GM19328 (cell line): ENCODE measurements at regions not wholly inside any gene's neighbourhood (a gene's known extent, or its start where the extent isn't known, plus 50 kb on each side); places are given as distances from the start of the nearest gene placed in this dataset.
"Not testable (repeated sequence)": the region's sequence is repeated elsewhere in the genome, so short reads cannot be mapped to it uniquely, and the experiment has no call there.

Experiments
- ATAC-seq: cut with Tn5 transposase; IDR thresholded peaks from one replicate; pipeline ENCODE4 v1.9.1; 2021; ENCODE audit warnings: mild to moderate bottlenecking, moderate library complexity; ENCODE audit not compliant: unreplicated experiment

DNA sequence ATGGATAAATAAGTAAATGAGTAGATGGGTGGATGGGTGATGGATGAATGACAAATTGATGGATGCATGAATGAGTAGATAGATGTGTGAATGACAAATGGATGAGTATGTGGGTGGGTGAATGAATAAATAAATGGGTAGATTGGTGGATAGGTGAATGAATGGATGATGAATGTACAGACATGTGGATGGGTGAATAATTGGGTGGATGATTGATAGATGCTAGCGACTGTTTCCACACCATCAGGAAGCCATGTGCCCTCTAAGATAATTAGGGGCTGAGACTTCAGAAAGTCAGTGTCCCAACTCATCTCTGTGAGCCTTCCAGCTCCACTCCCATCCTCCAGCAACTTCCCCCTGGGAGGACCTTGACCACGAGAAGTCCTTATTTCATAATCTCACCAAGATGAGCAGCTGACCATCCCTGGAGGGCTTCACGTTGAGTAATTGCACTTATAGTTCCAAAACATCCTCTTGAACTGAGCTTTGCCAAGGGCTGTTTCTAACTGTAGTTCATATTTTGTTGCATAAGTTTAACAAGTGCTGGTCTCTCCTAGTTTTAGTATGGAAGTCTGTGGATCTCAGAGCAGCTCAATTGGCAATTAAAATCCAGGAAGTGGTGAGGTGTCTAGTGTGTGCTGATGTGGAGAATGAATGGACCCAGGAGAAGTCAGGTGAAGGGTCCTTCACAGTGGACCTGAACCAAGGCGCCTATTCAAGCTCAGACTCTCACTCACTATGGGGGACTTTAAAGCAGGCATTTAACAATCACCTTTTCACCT is 295.7 kb downstream of the ADGRD1 start:
- ATAC-seq = no peak

DNA sequence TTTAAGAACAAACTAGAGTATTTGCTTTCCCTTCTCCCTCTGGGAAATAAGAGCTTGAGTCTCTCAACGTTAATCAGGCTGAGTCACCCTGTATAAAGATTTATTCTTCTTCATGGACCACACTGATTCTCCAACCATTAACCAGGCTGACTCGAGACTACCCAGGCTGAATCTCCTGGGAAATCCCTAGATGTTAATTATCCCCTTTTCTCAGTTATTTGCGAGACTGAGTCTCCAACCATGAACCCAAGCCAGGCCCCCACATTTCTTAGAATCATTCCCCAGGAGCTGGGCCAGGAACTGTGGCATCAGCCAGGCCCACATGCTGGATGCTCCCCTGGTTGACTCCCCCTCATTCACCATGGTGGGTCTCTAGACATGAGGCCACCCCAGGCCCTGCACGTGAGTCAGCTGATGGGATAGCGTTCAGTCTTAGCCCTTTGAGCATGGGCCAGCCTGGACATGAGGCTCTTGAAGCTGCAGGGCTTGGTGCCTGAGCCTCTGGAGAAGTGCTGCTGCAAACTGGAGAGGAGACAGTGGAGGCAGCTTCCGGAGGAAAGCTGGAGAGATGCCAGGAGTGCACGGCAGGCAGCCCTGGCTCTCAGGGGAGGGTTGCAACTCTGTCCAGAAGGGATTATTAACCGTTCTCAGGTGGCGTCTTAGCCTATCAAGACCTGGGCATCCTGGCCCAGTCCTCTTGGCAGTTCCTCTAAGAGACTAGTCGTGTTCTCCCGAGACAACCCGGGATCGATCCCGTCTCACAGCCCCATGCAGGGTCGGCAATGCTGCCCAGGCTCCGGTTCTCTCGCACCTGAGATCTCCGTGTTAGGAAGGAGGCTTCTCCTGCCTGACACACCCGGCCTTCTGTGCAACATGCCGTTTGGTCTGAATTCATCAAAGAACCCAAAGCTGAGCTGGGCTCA is 296.6 kb downstream of the ADGRD1 start:
- ATAC-seq = no peak

DNA sequence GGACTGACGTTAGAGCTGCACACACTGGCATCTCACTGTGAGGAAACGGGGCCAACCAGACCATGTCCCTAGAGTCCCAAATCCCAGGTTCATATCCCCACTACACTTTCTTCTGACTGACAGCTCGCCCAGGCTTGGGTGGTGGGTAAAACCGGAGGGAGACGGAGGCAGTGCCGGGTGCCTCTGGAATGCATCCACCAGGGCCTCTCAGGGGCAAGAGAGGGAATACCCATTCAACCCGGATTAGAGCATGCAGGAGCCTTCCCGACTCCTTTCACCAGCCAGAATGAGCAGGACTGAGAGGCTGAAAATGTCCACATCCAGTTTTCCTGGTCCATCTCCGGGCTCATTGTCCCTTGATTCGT is 297.2 kb downstream of the ADGRD1 start:
- ATAC-seq = no peak

DNA sequence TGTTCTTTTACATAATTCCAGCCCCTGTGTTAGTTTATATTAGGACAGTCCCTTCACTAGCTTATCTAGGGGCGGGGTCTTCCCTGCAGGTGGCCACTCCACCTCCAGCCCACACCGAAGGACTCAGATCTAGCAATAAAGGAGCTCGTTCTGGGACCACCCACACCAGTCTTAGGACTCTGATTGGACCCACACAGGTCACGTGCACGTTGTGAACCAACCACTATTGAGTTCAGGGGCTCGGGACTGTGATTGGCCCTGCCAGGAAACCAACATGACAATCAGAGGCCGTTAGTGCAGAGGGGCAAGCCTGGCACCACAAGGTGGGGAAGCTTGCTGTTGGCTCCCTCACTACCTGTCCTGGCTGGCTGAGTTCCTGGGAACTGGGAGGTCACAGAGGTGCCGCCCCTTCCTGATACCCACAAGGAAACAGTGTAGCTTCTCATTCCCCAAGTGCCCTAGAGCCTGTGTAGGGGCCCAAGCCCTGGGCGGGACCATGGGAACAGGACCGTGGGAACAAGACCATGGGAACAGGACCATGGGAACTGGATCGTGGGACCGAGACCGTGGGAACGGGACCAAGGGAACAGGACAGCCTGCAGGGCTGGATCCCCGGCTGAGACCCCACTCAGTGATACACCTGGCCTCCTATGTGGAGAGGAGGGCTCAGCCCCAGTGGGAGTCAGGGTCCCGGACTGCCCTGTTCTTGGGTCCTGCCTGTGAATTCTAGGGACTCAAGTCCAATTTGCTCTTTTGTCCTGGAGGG is 297.8 kb downstream of the ADGRD1 start:
- no peak for ATAC-seq

DNA sequence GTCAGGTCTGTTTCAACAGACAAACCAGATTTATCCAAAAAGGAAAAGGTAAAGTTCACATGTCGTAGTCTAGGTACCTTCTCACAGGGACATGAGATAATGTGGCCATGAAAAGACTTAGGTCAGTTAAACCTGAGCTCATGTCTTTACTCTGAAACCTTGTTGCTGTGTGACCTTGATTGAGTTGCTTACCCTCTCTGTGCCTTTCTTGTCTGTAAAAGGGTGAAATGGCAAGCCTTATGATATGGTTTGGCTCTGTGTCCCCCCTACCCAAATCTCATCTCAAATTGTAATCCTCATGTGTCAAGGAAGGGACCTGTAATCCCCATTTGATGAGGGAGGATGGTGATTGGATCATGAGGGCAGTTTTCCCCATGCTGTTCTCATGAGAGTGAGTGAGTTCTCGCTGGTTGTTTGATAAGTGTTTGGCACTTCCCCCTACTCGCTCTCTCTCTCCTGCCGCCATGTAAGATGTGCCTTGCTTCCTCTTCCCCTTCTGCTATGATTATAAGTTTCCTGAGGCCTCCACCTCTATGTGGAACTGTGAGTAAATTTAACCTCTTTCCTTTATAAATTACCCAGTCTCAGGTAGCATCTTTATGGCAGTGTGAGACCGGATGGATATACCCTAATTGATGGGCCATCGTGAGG is 299.8 kb downstream of the ADGRD1 start:
- ATAC-seq = no peak

DNA sequence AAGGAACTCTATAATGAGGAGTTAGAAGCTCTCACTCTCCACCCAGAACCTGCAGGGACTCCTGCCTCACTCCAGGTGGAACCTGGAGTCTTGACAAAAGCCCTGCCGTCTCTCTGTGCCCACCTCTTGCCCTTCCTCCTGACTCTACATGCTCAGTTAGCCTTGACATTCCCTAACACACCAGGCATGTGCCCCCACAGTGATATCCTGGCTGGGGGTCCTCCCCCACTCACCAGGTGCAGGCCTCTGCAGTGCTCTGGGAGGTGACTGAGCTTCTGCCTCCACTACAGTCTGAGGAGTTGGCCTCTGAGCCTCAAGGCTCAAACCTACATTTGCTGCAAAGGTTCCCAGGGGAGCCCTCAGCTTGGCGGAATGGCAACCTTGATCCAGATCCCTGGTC is 300.7 kb downstream of the ADGRD1 start:
- no peak for ATAC-seq

DNA sequence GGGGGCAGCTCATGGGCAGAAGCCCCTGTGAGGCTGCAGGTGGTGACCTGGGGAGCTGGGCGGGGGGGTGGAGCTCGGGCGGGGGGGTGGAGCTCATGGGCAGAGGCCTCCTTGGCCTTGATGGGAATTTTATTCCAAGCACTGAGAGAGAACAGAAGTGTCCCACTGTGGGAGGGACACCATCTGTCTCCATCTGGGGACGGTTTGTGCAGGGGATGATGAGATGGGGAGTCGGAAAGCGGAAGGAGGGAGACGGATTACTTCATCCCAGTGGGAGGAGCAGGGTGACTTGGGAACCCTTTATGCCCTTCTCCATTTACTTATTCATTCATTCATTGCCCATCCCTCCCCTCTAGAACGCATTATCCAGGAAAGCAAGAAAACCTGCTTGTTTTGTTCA is 304.7 kb downstream of the ADGRD1 start:
- no peak for ATAC-seq

DNA sequence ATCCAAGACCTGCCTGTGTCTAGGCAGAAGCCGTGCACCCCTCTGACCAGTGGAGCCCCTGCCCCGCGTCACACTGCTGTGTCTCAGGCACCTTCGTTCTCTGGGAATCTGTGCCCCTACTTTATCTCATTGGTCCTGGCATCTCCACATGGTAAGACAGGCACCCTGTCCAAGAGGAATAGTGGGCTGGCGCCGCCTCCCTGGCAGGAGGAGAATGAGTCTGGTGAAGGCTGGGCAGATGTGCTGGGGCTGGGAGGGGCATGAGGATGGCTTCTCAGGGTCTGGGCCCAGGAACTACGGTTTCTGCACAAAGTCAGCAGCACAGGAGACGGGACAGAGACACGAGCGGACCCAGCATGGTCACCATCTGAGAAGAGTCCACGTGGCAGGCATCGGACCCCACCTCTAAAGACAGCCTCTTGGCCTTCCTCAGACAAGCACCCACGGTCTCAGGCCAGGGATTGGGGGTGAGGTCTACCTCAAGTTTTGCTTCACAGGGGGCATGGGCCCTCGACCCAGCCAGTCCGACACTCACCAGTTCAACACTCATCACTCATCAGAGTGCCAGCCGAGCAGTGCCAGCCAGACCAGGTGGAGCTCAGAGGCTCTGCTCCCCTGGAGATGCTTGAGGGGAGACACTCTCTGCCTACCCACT is 306.7 kb downstream of the ADGRD1 start:
- ATAC-seq = no peak

DNA sequence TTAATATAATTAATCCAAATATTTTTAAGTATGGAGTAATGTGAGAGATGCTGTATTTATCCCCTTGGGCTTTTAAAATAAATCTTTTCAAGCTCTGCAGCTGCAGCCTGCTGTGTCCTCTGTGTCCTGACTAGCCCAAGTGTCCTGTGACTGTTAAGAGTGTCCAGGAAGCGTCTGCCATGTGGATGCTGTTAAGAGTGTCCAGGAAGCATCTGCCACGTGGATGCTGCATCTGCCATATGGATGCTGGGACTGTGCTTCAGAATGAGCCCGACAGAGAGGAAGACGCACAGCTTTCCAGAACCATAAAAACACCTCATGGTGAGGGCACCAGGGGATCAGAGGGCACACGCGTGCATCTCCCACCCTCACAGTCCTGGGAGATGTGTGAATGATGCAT is 307.2 kb downstream of the ADGRD1 start:
- ATAC-seq = no peak

DNA sequence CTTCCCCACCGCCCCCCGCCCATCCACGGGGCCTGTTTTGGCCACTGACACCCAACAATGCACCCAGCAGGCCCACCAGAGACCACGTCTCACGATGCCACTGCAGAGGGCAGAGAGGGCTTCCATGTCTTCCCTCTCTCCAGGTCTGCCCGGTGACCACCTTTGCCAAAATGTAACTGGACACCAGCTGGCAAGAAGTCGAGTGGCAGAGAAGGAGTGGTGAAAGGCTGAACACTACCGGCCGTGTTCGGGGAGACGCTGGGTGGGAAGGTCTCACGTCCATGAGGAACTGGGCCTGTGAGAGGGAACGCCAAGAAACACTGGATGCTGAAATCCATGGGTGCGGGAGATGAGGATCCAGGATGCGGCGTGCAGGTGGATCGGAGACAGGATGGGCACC is 308.2 kb downstream of the ADGRD1 start:
- no peak for ATAC-seq

DNA sequence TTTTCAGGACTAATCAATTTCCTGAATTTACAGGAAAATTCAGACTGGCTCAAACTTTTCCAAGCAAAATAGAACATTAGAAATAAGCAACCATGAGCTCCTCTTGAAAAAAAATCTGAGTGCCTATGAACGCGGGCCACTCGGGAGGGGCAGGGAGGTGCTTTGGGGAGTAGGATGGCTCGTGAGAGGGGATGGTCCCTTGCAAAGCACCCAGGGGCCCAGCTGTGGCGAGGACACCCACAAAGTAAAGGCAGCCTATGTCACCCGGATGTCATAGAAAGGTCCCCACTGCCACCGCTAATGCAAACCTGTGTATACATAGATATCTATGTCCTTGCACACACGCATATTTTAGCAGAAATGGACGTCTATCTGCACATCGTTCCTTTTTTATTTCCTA is 309.9 kb downstream of the ADGRD1 start:
- ATAC-seq = no peak

DNA sequence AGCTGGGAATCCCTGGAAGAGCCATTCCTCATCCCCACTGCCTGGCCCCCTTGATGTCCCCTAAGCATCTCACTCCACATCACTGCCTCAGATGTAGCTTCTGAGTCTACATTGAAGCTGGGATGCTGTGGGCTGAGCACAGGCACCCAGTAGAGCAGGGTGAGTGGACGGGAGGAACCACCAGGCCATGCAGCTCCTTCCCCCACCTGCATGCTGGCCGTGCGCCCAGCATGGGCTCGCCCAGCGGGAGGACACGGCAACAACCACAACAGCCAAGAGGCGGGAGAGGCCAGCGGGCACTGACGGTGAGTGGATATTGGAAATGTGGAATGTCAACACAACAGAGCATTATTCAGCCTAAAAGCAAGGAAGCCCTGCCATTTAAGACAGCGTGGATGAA is 310.9 kb downstream of the ADGRD1 start:
- ATAC-seq = no peak

DNA sequence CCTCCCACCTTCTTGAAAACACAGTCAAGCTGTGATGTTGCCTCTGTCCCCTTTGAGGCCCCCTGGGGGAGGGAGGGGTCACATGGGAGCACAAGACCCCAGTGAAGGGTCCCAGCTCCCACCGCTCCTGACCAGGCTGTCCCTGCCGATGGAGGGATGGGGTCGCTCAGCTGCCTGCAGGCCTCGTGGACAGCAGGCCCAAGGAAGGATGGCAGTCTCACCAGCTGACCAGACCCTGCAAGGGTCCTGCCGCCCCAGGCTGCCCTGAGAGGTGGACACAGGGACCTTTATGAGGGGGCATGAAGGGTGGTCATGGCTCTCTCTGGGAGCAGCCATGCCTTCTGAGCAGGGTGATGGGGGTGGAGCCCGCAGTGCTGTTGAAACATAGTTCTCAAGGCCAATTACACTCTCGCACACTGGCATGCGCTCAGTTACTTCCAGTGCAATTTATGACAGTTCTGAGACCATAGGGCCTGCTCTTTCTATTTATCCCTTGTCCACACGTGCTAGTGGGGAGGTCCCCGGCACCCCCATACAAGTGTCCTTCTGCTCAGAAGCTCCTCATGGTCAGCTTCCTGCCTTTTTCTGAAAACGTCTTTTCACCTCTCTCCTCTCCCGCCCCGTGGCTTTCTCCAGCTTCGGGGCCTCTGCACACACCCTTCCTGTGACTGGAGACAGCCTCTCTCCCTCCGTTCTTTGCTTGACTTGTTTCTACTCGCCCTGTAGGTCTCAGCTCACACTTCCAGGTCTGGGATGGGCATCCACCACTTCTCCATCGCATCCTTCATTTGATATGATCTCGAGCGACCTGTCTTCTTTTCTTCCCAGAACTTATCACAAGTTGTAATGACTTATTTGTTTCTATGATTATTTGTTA is 313.1 kb downstream of the ADGRD1 start:
- ATAC-seq = no peak

DNA sequence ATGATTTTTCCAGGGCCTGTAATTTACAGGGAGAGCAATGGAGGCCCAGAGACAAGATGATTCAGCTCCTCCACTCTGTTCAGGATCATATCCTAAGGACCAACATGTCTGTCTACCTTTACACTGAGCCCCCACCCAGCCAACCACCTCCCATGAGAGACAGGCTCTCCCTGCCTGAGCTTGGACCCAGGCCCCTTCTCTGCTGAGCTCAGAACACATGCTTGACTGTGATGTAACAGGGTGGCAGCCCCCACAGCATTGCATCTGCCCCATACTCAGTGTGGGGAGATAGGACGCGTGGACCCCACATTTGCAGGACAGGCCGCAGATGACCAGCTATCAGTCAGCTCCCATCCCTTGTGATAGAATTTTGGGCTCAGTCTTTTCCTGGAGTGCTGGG is 313.9 kb downstream of the ADGRD1 start:
- no peak for ATAC-seq

DNA sequence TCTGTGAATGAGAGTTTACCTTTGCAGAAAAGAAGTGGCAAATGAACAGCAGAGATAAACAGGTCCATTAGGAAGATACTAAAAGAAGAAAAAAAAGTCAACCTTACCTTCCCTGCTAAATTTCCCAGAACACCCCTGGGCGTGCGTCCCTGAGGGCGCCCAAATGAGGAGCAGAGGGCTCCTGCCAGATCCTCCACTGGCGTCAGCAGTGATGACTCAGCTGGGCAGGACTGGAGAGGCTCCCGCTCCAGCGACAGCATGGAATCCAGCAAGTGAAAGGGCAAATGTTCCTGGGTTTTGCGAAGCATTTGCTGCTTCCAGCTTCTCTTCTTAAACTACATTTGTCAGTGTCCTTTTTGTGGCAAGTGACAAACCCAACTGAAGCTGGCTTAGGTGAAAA is 314.4 kb downstream of the ADGRD1 start:
- not testable (repeated sequence) for ATAC-seq

DNA sequence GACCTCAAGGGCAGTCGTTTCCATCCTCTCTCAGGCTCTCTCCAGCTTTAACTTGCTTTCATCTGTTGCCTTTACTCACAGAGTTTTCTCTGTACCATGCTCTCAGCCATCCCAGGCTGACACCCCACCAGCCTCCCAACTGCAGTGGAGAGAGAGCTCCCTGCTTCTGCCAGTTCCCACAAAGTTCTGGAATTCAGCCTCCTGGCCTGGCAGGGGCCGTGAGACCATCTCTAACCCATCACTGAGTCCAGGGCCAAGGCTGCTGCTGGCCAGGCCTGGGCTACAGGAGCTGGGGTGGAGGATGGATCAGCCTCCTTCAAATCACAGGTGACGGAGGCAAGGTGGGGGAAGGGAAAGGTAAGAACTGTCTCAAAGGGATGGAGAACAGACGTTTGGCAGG is 314.9 kb downstream of the ADGRD1 start:
- not testable (repeated sequence) for ATAC-seq

DNA sequence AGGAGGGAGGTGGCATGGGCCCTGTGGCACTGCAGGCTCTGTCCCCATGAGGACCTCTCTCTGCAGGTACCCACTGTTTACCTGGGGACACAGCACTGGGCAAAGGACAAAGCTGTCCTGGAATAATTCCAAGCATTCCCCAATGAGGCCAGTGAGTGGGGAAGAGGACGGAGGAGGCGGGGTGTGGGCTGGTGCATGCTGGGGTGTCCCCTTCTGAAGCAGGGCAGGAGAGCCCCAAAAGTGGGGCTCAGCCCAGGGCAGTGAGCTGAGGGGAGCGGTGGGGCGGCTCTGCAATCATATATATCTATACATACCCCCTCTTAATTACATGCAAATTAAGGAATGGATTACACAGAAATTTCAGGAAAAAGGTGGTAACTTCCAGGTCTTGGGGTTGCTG is 315.8 kb downstream of the ADGRD1 start:
- no peak for ATAC-seq

DNA sequence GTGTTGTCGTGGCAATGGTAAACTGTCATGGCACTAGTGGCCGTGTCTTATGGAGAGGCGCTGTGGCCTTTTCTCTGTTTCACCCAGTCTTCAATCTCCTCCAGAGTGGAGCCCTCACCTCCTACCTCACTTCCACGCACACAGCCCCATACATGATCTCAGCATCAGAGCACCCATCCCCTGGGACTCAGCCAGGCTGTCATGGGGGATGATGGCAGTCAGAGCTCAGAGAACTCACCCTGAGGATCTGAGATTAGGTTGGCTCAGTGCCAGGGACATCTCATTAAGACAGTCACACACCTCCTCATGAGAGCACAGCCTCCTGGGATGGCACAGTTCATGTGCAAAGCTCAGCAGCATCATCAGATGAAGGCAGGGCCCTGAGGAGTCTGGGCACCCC is 316.3 kb downstream of the ADGRD1 start:
- not testable (repeated sequence) for ATAC-seq

DNA sequence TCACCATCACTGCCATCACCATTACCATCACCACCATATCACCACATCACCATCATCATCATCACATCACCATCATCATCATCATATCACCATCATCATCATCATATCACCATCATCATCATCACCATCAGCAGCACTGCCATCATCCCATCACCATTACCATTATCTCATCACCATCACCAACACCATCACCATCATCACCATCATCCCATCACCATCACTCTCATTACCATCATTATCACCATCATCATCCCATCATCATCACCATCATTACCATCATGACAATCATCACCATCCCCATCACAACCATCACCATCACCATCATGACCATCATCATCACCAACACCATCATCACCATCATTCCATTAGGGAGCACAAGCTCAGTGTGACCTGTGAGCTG is 318.0 kb downstream of the ADGRD1 start:
- ATAC-seq = no peak
